BLaER1 treated with 17β-estradiol and CSF1 and Interleukin-3, amounts not matched to agents 10 nM and 100 nM (cell line): ENCODE measurements at regions not wholly inside any gene's neighbourhood (a gene's known extent, or its start where the extent isn't known, plus 50 kb on each side); places are given as distances from the start of the nearest gene placed in this dataset.
A peak's percentile ranks its signal among the peaks of the same experiment; 100 is the strongest.

Source experiments
- H3K27ac ChIP-seq, 11 experiments: shearing (Covaris generic); formaldehyde crosslinking; 2 replicates each; pipeline ENCODE4 v1.8.1; 2022
- H3K27me3 ChIP-seq, 11 experiments: shearing (Covaris generic); formaldehyde crosslinking; 2 replicates each; pipeline ENCODE4 v1.8.1; 2022
- H3K36me3 ChIP-seq, 11 experiments: shearing (Covaris generic); formaldehyde crosslinking; 2 replicates each; pipeline ENCODE4 v1.8.1; 2022
- H3K4me1 ChIP-seq, 10 experiments: shearing (Covaris generic); formaldehyde crosslinking; 2 replicates each; pipeline ENCODE4 v1.8.1; 2022
- H3K4me2 ChIP-seq, 11 experiments: shearing (Covaris generic); formaldehyde crosslinking; 2 replicates each; pipeline ENCODE4 v1.8.1; 2022
- H3K4me3 ChIP-seq, 10 experiments: shearing (Covaris generic); formaldehyde crosslinking; 2 replicates each; pipeline ENCODE4 v1.8.1; 2022
- H3K9ac ChIP-seq, 11 experiments: shearing (Covaris generic); formaldehyde crosslinking; 2 replicates each; pipeline ENCODE4 v1.8.1; 2022
- H3K9me3 ChIP-seq, 11 experiments: shearing (Covaris generic); formaldehyde crosslinking; replicated peaks in 1 of 11; 2 replicates each; pipeline ENCODE4 v1.8.1; 2022
- H4K20me1 ChIP-seq, 11 experiments: shearing (Covaris generic); formaldehyde crosslinking; 2 replicates each; pipeline ENCODE4 v1.8.1; 2022
- Cebpa-rat ChIP-seq, 11 experiments: shearing (Covaris generic); IDR thresholded peaks; 2 replicates each; pipeline ENCODE4 v1.8.1; 2022

DNA sequence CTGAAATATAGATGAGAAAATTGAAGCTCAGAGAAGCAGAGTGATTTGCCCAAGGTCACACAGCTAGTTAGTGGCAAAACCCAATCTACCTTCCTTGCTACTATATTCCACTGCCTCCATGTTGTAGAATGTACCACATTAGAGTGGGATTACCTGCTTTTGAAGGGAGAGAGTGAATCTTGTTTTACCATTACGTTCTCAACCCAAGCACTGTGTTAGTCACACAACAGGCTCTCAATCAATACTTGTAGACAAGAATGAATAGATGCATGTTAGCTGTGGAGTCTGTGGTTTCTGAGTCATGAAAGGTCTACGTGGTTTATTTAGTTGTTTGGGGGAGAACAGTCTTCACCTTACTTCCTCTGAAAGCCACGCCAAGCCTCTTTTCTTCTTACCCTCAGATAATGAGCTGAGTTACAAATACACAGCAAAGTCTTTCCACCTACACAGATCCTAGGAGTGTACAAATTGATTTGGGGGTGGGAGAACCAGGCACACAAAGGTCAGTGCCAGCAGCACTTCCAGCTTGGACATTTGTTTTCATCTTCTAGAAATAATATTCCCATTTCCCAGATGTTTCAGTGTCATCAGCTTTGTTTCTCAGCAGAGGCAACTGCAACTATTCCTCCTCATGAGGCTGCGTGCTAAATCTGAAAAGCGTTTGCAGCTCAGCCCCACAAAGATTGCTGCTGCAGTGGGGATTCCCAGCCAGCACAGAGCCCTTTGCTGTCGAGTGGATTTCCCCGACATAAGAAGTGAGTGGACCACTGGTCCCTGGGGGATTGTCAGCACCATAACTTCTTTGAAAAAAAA lies 71.5 kb upstream of the ADO start:
- Histone ChIP-seq H3K9ac (no peak overlapping the region; a peak in 1 of 22 replicates), H3K9me3 (peaks cover 0 to 2% (median 0%) of the 10 kb centered on the region in 11 experiments; a peak in 4 of 22 replicates), H3K36me3 (no peaks in the 10 kb centered on the region), H3K27ac (peak overlapping the region in 5 of 11 experiments; percentile 2 to 77 (median 35); a peak in 7 of 22 replicates), H4K20me1 (no peaks in the 10 kb centered on the region), H3K27me3 (no peaks in the 10 kb centered on the region), H3K4me2 (peak overlapping the region in 8 of 11 experiments; percentile 3 to 84 (median 44); a peak in 14 of 22 replicates), H3K4me1 (peaks cover 23 to 74% (median 63%) of the 10 kb centered on the region in 10 experiments), H3K4me3 (no peak overlapping the region)
- TF ChIP-seq Cebpa-rat (IDR thresholded peaks at IDR 0.05) = no peak

DNA sequence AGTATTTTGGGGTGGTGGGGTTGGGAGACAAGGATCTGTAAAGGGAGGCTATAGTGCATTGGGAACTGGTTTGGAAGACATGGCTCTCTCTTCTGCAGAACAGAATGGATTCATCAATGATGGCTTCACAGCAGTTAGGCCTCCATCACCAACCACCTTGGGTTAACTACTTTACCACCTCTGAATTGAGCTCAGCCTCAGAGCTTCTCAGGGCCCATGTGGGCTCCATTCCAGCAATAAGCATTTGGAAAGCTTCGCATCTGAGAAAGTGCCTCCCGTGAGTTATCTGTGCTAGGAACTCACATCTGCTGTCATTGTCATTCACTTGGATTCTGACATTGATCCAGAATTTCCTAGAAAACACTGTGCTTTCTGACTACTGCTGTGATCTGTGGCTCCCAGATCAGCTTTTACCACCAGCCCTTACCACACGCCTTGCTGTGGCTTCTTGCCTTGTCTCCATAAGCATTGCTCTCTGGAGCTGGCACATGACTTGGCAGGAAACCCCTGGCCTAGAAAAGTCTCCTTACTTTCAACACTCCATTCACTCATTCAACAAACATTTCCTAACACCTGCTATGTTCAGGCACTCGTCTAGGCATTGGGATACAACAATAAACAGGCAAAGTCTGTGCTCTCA lies 70.7 kb upstream of the ADO start:
- H3K4me2 ChIP-seq = peak overlapping the region in 9 of 11 experiments; percentile 3 to 84 (median 37); a peak in 14 of 22 replicates
- no peak for TF ChIP-seq Cebpa-rat (IDR thresholded peaks at IDR 0.05)
- no peaks in the 10 kb centered on the region for H3K9me3 ChIP-seq
- no peaks in the 10 kb centered on the region for H3K36me3 ChIP-seq
- H3K4me1 ChIP-seq = peaks cover 19 to 74% (median 57%) of the 10 kb centered on the region in 10 experiments
- no peaks in the 10 kb centered on the region for H3K27me3 ChIP-seq
- no peaks in the 10 kb centered on the region for H4K20me1 ChIP-seq
- peak overlapping the region in 8 of 11 experiments; percentile 2 to 87 (median 74); a peak in 9 of 22 replicates for H3K27ac ChIP-seq
- H3K4me3 ChIP-seq = no peak overlapping the region
- no peak overlapping the region for H3K9ac ChIP-seq

DNA sequence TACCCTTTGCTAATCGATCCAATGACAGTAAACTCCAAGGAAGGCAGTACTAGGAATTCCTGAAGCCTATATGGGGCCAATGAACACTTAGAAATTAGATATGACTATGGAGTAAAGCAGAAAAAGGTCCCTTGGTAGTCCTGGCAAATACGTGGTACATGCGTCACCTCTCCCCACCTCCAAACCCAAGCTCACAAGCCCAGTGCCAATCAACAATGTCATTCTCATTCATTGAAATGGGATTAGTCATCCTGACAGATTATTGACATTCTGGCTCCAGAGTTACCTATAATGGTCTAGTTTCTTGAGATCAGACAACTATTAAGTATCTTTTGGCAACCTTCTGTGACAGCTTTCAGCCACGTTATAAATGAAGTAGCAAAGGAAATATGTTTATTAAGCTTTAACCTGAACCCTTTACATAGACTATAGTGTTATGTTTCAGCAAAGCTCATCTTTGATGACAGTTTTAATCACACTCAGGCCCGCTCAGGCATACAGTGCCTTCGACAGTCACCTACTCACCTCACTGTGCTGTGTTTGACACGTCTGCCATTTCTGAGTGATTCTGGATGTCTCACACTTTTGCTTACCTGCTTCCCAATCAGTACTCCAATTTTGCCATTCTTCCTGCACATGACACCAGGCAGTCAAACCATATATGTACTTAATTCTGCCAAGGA lies 69.6 kb upstream of the ADO start:
- Histone ChIP-seq H3K36me3 (no peaks in the 10 kb centered on the region), H3K9me3 (no peaks in the 10 kb centered on the region), H3K4me3 (no peak overlapping the region), H3K27ac (peak overlapping the region in 10 of 11 experiments; percentile 8 to 87 (median 74); a peak in 20 of 22 replicates), H3K4me1 (peaks cover 9 to 67% (median 45%) of the 10 kb centered on the region in 10 experiments; a peak in 18 of 20 replicates), H4K20me1 (no peaks in the 10 kb centered on the region), H3K27me3 (no peaks in the 10 kb centered on the region), H3K4me2 (peak overlapping the region in 10 of 11 experiments; percentile 41 to 90 (median 78); a peak in 19 of 22 replicates), H3K9ac (peak overlapping the region in 3 of 11 experiments; percentile 10 to 60 (median 56); a peak in 2 of 22 replicates)
- TF ChIP-seq Cebpa-rat (IDR thresholded peaks at IDR 0.05) = no peak

DNA sequence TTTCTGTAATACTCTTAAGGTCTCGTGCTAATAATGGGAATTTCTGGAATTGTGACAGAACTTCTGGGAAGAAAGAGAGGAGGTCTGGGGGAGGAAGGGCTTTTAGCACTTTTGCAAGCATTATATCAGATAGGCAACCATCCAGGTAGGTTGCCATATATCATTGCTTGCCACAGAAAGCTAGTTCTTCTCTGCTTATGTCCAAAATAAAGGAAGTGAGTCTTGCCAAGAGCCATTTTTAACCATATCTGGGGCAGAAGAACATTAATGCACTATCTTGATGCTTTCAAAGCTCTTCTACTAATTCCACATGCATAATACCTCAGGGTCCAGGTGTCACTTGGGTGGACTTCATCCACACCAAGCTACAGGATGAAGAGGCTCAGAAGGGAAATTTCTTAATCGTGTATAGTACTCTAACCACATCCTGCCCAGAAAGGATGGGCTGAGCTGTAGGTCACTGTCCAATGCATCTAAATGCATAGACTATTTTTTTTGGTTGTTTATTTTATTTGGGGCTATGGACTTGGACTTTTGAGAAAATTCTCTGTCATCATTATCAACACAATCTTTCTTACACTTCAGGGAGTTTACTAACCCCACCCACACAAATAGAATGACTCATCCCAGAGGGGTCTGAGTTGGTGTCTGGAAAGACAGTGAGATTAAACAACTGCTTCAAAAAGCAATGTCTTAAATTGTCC lies 68.9 kb upstream of the ADO start:
- Histone ChIP-seq H3K4me3 (peak overlapping the region in 3 of 10 experiments; percentile 0 to 30 (median 18); a peak in 2 of 20 replicates), H3K4me1 (peaks cover 9 to 64% (median 43%) of the 10 kb centered on the region in 10 experiments; a peak in 18 of 20 replicates), H3K4me2 (peak overlapping the region; percentile 9 to 90 (median 77); a peak in 21 of 22 replicates), H4K20me1 (no peaks in the 10 kb centered on the region), H3K36me3 (no peaks in the 10 kb centered on the region), H3K9me3 (no peaks in the 10 kb centered on the region), H3K9ac (peak overlapping the region in 5 of 11 experiments; percentile 6 to 60 (median 11); a peak in 6 of 22 replicates), H3K27me3 (no peaks in the 10 kb centered on the region), H3K27ac (peak overlapping the region in 10 of 11 experiments; percentile 34 to 87 (median 74); a peak in 19 of 22 replicates)
- TF ChIP-seq Cebpa-rat (IDR thresholded peaks at IDR 0.05) = no peak

- peaks cover 9 to 67% (median 43%) of the 10 kb centered on the region in 10 experiments; a peak in 18 of 20 replicates for H3K4me1 ChIP-seq
- peak overlapping the region; percentile 29 to 87 (median 73); a peak in 21 of 22 replicates for H3K27ac ChIP-seq
These were observed 68.4 kb upstream of the ADO start for GRCh38 chr10:62736168-62736546.

GRCh38 chr10:62738916-62739315 lies 65.6 kb upstream of the ADO start:
- Histone ChIP-seq H3K27me3 (no peaks in the 10 kb centered on the region), H3K36me3 (no peaks in the 10 kb centered on the region), H3K4me2 (peak overlapping the region in 6 of 11 experiments; percentile 11 to 47 (median 17); a peak in 7 of 22 replicates), H3K9me3 (no peaks in the 10 kb centered on the region), H3K27ac (no peak overlapping the region), H3K4me1 (peaks cover 22 to 75% (median 56%) of the 10 kb centered on the region in 10 experiments), H3K4me3 (no peak overlapping the region), H4K20me1 (no peaks in the 10 kb centered on the region), H3K9ac (no peak overlapping the region)
- no peak for TF ChIP-seq Cebpa-rat (IDR thresholded peaks at IDR 0.05)

More at GRCh38 chr10:62736168-62736546, 68.4 kb upstream of the ADO start:
- TF ChIP-seq Cebpa-rat (IDR thresholded peaks at IDR 0.05) = 0 out of 22 replicates have a peak, but pooled peaks of 1 of the 11 experiments have one; percentile 13
- peak overlapping the region in 6 of 11 experiments; percentile 6 to 60 (median 40); a peak in 8 of 22 replicates for H3K9ac ChIP-seq
- no peaks in the 10 kb centered on the region for H4K20me1 ChIP-seq
- no peaks in the 10 kb centered on the region for H3K9me3 ChIP-seq
- H3K4me3 ChIP-seq = peak overlapping the region in 3 of 10 experiments; percentile 0 to 30 (median 18); a peak in 3 of 20 replicates
- H3K27me3 ChIP-seq = no peaks in the 10 kb centered on the region
- no peaks in the 10 kb centered on the region for H3K36me3 ChIP-seq
- peak overlapping the region; percentile 9 to 90 (median 77); a peak in 21 of 22 replicates for H3K4me2 ChIP-seq

DNA sequence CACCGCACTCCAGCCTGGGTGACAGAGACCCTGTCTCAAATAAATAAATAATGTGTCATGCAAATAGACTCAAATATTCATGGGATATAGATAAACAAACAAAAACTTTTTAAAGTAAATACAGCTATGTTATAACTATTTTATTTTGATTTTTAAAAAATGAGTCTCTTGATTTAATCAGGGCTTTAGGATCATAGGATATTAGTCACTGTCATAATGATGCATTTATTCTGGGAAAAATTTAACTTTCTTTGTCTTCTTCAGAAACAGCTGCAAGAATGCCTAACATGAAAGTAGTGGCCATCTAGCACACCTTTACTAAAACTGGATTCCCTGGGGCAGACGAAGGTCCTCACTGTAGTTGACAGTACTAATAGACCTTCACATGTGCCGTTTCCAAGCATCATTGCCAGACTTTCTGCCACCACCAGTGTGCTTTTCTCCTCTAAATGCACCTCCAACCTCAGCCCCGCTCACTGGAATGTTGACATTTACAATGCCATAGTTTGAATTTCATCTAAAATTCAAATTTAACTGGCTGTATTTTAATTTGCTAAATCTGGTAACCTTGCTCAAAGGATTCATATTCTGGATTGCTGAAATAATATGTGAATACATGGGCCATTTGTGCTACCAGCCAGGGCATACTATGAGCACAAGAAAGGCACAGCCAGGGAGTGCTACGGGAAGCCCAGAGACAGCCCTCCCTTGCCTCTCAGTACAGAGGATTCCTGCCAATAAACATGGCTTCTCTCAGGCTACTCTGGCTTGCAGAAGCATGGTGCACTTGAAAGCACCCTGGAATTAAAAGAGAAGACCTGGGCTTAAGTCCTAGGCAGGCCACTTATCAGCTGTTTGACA lies 63.4 kb upstream of the ADO start:
- Histone ChIP-seq H3K36me3 (no peaks in the 10 kb centered on the region), H4K20me1 (no peaks in the 10 kb centered on the region), H3K9ac (no peak overlapping the region), H3K27me3 (no peaks in the 10 kb centered on the region), H3K4me2 (peak overlapping the region in 6 of 11 experiments; percentile 61 to 90 (median 81); a peak in 7 of 22 replicates), H3K27ac (peak overlapping the region in 6 of 11 experiments; percentile 31 to 82 (median 75); a peak in 9 of 22 replicates), H3K4me3 (no peak overlapping the region), H3K9me3 (no peaks in the 10 kb centered on the region), H3K4me1 (peaks cover 20 to 75% (median 44%) of the 10 kb centered on the region in 10 experiments)
- no peak for TF ChIP-seq Cebpa-rat (IDR thresholded peaks at IDR 0.05)
